HG03565 (cell line): ENCODE measurements at regions not wholly inside any gene's neighbourhood (a gene's known extent, or its start where the extent isn't known, plus 50 kb on each side); places are given as distances from the start of the nearest gene placed in this dataset.
"Not testable (repeated sequence)": the region's sequence is repeated elsewhere in the genome, so short reads cannot be mapped to it uniquely, and the experiment has no call there.

Source experiments
- ATAC-seq: cut with Tn5 transposase; IDR thresholded peaks from one replicate; pipeline ENCODE4 v1.9.1; 2021; ENCODE audit warnings: mild to moderate bottlenecking, moderate library complexity; ENCODE audit not compliant: unreplicated experiment

DNA sequence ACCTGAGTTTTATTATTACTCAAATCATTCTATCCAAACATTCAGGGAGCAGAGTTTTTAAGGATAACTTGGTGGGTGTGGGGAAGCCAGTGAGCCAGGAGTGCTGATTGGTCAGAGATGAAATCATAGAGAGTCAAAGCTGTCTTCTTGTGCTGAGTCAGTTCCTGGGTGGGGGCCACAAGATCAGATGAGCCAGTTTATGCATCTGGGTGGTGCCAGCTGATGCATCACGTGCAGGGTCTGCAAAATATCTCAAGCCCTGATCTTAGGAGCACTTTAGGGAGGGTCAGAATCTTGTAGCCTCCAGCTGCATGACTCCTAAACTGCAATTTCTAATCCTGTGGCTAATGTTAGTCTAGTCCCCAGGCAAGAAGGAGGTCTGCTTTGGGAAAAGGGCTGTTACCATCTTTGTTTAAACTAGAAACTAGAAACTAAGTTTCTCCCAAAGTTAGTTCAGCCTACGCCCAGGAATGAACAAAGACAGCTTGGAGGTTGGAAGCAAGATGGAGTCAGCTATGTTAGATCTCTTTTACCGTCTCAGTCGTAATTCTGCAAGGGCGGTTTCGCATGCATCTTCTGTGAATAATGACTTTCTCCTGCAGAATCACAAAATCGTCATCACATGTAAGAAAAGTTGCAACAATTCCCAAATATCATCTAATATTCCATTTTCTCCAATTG is 97.5 kb downstream of the ZNF664 start:
- ATAC-seq = not testable (repeated sequence)

DNA sequence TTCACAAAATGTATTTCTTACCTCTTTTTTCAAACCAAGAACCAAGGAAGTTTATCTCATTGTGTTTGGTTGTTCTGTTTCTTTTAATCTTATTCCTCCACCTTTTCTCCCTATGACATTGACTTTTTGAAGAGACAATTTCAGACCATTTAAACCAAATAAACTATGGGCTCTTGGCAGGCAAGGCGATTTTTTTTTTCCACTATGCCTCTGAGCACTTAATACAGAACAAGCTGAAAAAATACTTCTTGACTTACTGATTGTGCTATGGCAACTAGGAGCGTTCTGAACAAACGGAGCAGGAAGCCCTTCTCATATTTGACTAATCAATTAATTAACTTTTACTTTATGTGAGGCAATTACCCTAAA is 98.0 kb downstream of the ZNF664 start:
- ATAC-seq = no peak

DNA sequence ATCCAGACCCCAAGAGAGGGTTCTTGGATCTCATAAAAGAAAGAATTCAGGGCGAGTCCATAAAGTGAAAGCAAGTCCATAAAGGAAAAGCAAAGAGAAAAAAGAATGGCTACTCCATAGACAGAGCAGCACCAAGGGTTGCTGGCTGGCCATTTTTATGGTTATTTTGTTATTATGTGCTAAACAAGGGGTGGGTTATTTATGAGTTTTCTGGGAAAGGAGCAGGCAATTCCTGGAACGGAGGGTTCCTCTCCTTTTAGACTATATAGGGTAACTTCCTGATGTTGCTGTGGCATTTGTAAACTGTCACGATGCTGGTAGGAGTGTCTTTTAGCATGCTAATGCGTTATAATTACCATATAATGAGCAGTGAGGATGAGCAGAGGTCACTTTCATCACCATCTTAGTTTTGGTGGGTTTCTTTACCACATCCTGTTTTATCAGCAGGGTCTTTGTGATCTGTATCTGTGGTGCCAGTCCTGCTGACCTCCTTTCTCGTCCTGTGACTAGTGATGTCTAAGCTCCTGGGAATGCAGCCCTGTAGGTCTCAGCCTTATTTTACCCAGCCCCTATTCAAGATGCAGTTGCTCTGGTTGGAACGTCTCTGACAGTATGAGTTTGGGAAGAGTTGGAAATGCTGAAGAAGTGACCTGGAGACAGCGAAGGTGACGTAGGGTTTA is 100.5 kb downstream of the ZNF664 start:
- ATAC-seq = no peak

DNA sequence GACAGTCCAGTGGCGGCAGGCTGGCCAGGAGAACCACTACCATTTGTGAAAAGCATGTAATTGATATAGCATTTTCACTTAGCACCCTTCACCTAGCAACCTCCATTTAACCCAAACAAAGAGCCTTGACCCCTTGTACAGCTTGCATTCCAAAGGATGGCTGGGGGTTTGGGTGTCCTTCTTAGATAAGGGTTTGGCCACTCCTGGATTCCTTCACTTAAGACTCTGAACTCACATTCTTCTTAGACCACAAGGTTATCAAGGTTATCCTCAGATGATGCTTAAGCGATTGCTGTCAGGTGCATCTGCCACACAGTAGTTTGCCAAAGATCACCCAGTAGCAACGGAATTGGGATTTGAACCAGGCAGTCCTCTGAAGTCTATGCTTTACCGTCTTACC is 102.8 kb downstream of the ZNF664 start:
- ATAC-seq = no peak

DNA sequence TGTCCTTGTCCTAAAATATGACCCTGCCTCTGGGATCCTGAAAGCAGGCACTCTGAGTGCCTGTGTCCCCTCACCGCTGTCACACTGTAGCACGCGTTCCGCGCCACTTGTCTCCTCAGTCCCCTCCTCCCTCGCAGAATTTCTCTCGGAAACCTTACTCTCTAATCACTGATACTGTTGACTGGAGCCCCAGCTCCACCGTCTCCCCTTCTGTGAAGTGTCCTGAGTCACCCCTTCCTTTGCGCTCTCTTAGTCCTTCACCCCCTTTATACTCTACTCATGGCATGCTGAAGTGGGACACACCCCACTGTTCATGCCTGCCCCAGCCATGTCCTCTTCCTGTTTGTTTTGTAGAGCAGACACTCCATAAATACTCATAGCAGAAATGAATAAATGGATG is 104.7 kb downstream of the ZNF664 start:
- no peak for ATAC-seq

DNA sequence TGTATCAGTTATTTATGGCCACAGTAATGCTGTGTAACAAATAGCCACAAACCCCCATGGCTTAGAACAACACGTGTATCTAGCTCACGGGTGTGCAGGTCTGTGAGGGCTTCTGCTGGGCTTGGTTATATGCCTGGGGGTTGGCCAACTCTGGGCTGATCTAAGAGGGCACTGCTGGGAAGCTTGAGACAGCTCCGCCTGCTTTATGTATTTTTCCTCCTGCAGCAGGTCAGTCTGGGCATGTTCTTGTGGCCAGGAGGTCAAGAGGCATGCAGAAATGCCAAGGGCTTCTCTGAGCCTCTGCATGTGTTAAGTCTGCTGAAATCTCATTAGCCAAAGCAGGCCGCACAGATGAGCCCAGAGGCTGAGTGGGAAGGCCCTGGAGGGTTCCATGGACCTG is 105.8 kb downstream of the ZNF664 start:
- no peak for ATAC-seq

DNA sequence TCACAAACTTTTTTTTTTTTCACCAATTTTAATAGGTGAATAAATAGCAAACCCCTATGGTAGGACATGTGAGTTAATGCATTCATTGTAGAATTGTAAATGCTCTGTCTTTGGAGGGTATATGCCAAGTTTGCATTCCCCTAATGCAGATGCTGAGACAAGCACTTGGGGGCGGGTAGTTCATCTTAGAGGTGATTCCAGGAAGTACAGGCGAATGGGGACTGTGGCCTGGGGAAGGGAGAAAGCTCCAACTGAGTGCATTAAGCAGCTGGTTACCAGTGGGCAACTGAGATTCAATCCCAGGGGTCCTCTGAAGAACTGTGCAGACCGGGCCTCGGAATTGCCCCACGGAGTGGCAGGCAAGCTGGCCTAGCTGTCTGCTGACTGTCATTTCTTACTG is 107.6 kb downstream of the ZNF664 start:
- no peak for ATAC-seq

DNA sequence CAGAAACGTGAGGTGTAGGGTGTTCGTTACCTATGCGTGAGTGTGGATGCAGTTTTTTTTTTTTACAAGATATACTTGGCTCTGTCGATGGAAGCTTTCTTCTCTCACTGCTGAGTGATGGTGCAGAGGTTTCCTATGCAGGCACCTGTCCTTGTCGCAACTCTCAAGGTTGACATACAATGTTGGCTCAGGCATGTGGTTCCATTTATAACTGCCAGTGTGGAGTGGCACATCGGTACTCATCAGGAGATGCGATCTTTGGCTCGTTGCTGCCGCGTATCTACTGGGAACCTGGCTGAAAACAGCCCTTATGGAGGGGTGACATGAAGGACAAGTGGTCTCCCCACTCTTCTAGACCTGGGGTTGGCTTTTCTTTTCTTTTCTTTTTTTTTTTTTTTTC is 109.0 kb downstream of the ZNF664 start:
- no peak for ATAC-seq

DNA sequence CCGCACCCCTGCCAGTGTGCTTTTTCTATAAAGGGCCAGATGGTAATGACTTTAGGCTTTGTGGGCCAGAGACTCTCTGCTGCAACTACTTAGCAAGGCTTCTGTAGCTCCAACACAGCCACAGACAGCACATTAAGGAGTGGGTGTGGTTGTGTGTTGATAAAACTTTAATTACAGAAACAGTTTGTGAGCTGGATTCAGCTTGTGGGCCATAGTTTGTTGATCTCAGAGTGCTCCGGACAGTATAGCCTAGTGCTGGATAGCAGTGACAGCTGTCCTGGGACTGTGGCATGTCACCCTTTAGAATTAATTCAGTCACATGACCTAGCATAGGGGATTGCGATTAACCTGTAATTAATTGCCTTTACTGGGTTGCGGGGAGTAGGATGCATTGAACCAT is 109.7 kb downstream of the ZNF664 start:
- no peak for ATAC-seq

DNA sequence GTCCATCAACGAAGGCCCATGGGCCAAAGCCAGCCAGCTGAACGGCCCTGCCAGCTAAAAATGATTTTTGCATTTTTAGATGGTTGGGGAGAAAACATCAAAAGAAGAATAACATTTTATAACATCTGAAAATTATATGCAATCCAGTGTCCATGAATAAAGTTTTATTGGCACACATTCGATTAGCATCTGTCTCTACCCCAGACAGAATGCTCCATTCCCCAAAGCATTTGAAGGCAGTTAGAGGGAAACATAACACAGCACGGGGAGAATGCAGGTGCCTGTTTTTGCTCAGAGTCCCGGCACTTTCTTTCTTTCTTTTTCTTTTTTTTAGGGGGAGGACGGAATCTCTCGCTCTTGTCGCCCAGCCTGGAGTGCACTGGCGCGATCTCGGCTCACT is 110.7 kb downstream of the ZNF664 start:
- no peak for ATAC-seq

DNA sequence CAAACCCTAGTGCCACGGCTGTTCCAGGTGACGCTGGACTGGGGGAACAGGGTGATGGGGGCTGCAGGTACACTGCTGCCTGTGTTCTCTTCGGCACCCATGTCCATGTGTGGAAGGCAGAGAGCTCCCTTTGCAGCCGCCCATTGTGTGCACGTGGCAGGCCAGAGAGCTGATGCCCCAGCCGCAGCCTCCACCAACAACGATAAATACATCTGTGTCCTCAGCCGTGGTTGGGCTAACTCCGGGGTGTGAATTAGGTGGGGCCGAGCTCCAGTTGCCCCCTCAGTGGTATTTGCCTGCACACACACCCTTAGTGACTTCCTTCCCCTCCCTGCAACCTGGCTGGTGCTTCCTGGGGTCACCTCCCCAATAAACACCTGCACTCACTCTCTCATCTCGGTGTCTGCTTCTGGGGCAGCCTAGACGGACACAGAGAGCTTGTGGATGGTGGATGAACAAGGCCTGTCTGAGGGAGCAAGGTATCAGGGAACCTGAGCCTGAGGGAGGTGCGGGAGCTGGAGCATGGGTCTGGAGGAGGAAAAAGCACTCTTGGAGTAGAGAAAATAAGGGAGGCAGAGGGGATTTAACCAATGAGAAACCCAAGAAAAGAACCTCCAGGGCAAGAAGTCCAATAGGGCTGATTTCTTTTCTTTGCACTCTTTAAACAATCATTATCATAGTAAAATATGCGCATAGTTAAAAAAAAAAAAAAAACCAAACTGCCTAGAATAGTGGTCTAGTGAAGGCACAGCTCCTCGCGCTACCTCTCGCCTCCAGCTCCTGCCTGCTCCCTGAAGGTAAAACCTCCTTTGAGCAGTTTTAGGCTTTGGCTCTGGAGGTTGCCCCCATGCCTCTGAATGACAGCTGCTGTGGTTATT is 112.6 kb downstream of the ZNF664 start:
- ATAC-seq = no peak

DNA sequence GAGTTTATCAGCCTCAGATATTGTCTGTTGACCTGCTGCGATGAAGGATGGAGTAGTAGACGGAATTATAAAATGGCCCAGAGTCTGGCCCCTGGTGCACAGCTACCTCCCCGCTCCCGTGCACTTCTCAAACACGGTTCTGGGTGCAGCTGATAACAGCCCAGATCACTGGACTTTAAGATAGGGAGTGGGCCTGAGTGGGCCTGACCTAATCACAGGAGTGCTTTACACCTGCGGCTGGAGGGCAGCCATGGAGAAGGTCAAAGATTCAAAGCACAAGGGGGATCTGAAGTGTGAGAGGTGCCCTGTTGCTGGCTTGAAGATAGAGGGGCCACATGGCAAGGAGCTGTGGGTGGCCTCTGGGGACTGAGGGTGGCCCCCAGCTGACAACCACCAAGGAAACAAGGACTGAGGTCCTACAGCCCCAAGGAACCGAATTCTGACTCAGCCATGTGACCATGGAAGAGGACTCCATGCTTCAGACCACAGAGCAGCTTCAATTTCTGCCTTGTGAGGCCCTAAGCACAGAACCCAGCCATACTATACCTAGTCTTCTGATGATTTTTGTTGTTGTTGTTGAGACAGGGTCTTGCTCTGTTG is 113.4 kb downstream of the ZNF664 start:
- no peak for ATAC-seq

DNA sequence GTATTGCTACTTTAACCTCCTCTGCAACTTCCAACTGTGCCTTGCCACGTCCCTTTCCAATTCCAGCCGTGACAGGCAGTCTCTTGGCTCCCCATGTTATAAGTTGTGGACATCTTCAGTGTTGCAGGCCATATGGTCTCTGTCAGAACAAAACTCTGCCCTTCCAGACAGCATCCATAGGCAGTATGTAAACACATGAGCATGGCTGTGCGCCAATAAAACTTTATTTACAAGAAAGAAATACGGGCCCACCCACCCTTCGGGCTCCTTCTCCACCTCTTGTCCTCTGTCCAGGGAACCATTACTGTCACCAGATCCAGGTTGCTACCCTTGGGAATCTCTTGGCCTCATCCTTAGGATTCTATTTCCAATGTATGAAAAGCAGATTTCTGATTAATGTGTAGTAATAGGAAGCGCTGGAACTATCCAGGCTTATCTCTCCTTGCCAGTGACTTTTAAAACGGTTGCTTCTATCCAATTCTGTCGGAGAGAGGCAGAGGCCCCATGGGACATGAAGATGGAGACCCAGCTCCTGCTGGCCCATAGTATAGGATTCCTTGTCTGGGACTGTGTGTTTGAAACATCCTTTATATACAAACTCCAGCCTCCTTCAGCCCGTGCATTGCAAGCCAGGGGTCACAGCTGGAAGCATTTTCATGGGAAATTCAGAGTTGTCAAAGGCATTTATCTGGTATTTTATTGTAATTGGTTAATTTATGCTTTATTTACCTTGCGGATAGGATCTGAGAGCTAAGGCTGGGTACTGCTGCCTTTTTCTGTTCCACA is 114.4 kb downstream of the ZNF664 start:
- no peak for ATAC-seq

DNA sequence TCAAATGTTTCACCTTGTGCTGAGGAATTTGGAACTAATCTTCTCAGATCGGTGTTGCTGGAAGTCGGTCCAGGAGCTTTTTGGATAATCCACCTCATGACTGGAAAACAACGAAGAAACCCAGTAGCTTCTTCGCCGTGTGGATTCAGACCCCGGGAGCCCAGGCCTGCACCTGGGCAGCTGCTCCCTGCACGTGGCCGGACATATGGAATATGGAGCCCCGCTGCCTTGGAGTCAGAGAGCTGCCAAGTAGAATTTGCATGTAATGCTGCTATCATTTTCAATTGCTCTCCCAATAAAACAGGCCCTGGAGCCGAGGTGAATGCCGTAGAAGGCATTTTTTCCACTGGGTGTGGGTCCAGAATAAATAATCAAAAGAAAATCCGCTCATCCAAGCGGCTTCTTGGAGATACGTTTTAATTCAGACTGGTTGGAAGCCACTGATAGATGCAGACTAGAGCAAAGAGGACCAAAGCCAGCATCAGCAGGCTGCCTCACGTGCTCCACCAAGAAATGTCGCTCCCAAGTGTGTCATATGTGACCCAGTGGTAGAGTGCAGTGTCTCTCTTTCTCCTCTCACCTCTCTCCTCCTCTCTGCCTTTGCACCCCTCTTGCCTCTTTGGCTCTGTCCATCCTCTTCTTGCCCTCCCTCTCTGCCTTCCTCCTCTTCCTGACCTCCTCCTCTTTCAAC is 115.3 kb downstream of the ZNF664 start:
- no peak for ATAC-seq

DNA sequence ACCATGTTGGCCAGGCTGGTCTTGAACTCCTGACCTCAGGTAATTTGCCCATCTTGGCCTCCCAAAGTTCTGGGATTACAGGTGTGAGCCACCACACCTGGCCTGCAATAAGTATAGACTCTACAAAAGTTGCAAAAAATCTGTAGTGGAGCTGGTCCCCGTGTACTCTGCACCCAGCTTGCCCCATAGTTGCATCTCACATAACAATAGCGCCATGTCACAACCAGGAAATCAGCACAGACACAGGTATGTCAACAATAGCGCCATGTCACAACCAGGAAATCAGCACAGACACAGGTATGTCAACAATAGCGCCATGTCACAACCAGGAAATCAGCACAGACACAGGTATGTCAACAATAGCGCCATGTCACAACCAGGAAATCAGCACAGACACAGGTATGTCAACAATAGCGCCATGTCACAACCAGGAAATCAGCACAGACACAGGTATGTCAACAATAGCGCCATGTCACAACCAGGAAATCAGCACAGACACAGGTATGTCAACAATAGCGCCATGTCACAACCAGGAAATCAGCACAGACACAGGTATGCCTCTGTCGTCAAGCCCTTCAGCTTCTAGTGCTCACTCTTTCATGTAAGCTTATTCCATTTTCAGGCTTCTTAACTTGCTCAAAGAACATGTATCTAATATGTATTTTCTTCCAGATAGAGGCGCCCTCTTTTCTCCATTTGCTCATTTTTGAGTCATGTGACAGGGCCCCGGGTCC is 116.3 kb downstream of the ZNF664 start:
- ATAC-seq = not testable (repeated sequence)

DNA sequence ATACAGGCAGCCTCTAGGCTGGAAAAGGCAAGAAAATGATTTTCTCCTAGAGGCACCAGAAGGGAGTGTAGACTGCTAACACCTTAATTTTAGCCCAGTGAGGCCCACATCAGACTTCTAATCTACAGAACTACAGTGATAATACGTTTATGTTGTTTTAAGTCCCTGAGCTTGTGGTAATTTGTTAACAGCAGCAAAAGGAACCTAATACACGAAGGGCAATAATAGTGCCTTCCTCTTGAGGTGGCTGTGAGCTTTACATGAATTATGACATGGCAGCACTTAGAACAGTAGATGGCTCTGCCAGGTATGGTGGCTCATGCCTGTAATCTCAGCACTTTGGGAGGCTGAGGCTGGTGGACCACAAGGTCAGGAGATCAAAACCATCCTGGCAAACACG is 118.8 kb downstream of the ZNF664 start:
- ATAC-seq = no peak

DNA sequence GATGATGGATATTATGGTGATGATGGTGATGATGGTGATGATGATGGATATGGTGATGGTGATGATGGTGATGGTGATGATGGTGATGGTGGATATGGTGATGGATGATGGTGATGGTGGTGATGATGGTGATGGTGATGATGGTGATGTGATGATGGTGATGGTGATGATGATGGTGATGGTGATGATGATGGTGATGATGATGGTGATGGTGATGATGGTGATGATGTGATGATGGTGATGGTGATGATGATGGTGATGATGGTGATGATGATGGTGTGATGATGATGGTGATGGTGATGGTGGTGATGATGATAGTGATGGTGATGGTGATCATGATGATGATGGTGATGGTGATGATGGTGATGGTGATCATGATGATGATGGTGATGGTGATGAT is 119.5 kb downstream of the ZNF664 start:
- not testable (repeated sequence) for ATAC-seq

DNA sequence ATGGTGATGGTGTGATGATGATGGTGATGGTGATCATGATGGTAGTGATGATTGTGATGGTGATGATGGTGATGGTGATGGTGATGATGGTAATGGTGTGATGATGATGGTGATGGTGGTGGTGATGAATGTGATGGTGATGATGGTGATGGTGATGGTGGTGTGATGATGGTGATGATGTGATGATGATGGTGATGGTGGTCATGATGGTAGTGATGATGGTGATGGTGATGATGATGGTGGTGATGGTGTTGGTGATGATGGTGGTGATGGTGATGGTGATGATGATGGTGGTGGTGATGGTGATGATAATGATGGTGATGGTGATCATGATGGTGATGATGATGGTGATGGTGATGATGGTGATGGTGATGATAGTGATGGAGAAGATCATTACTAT is 120.3 kb downstream of the ZNF664 start:
- no peak for ATAC-seq

DNA sequence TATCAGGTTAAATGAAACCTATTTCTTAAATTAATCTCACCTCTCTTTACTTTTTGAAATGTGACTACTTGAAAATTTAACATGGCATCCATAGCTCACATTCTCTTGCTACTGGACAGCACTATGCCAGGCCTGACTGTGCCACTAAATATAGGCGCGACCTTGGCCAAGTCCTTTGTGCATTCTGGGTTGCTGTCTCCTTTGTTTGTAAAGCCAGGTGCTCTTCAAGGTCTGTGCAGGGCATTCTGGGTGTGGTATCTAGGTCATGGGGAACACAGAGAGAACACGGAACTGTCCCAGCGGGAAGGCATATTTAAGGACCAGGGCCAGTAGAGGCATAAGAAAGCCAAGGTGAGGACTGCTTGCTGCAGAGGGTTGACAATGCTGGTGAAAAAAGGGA is 121.2 kb downstream of the ZNF664 start:
- no peak for ATAC-seq
